ENCODE measurements at regions not wholly inside any gene's neighbourhood (a gene's known extent, or its start where the extent isn't known, plus 50 kb on each side); places are given as distances from the start of the nearest gene placed in this dataset.

DNA sequence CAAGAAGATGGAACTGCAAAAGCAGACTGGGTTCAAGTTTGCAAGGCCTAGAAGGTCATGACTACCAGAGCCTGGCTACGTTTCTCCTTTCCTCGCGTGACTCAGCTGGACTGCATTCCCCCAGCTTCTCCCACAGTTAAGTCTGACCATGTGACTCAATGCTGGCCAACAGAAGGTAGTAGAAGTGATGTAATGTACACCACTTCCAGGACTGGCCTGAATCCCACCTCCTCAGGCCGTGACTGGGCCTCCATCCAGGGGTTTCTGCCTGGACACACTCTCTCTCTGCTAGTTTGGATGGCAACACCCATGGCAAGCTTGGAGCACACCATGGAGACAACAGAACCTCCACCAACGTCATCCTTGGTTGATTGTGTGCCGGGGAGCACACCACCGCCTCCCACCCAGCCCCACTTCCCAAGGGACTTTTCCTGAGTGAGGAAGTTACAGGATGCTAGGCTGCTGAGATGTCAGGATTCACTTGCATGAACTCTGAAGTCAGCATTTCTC, 112.0 kb upstream of the CDYL start (continued):
- no peak for TF ChIP-seq KHSRP (IDR thresholded peaks at IDR 0.05)
- TF ChIP-seq RBM22 (IDR thresholded peaks at IDR 0.05; ENCODE audit: low read depth, low read length, poor library complexity, severe bottlenecking) = no peak
- TF ChIP-seq HDAC1 (IDR thresholded peaks at IDR 0.05) = no peak
- TF ChIP-seq, protein P1, sequence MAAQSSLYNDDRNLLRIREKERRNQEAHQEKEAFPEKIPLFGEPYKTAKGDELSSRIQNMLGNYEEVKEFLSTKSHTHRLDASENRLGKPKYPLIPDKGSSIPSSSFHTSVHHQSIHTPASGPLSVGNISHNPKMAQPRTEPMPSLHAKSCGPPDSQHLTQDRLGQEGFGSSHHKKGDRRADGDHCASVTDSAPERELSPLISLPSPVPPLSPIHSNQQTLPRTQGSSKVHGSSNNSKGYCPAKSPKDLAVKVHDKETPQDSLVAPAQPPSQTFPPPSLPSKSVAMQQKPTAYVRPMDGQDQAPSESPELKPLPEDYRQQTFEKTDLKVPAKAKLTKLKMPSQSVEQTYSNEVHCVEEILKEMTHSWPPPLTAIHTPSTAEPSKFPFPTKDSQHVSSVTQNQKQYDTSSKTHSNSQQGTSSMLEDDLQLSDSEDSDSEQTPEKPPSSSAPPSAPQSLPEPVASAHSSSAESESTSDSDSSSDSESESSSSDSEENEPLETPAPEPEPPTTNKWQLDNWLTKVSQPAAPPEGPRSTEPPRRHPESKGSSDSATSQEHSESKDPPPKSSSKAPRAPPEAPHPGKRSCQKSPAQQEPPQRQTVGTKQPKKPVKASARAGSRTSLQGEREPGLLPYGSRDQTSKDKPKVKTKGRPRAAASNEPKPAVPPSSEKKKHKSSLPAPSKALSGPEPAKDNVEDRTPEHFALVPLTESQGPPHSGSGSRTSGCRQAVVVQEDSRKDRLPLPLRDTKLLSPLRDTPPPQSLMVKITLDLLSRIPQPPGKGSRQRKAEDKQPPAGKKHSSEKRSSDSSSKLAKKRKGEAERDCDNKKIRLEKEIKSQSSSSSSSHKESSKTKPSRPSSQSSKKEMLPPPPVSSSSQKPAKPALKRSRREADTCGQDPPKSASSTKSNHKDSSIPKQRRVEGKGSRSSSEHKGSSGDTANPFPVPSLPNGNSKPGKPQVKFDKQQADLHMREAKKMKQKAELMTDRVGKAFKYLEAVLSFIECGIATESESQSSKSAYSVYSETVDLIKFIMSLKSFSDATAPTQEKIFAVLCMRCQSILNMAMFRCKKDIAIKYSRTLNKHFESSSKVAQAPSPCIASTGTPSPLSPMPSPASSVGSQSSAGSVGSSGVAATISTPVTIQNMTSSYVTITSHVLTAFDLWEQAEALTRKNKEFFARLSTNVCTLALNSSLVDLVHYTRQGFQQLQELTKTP (IDR thresholded peaks at IDR 0.05; ENCODE audit: low read depth in 1 of 2, partially characterized antibody in 2 of 2) = no peak
- TF ChIP-seq, protein P2, sequence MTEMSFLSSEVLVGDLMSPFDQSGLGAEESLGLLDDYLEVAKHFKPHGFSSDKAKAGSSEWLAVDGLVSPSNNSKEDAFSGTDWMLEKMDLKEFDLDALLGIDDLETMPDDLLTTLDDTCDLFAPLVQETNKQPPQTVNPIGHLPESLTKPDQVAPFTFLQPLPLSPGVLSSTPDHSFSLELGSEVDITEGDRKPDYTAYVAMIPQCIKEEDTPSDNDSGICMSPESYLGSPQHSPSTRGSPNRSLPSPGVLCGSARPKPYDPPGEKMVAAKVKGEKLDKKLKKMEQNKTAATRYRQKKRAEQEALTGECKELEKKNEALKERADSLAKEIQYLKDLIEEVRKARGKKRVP (CRISPR knock-in tag; IDR thresholded peaks at IDR 0.05) = no peak
- TF ChIP-seq ZNF12 (CRISPR knock-in tag; IDR thresholded peaks at IDR 0.05) = no peak
- TF ChIP-seq RAD21 (CRISPR knock-in tag; conservative IDR thresholded peaks at IDR 0.05 in 1 of 2, IDR thresholded peaks at IDR 0.05 in 1 of 2) = no peak
- TF ChIP-seq ZC3H4 (CRISPR knock-in tag; IDR thresholded peaks at IDR 0.05; ENCODE audit: borderline replicate concordance) = no peak
- TF ChIP-seq NFIC (IDR thresholded peaks at IDR 0.05) = no peak
- no peak for TF ChIP-seq ZKSCAN1 (IDR thresholded peaks at IDR 0.05; ENCODE audit: low read depth, low read length)
- TF ChIP-seq PPARD (CRISPR knock-in tag; IDR thresholded peaks at IDR 0.05) = no peak
- no peak for TF ChIP-seq CEBPB (tag; IDR thresholded peaks at IDR 0.05)
- no peak for TF ChIP-seq SMAD3 (CRISPR knock-in tag; conservative IDR thresholded peaks at IDR 0.05)
- no peak for TF ChIP-seq MTA2 (IDR thresholded peaks at IDR 0.05; ENCODE audit: low read depth)
- TF ChIP-seq ILK (tag; IDR thresholded peaks at IDR 0.05; ENCODE audit: borderline replicate concordance, low read depth) = no peak
- TF ChIP-seq L3MBTL2 (IDR thresholded peaks at IDR 0.05) = peak; percentile 58
- TF ChIP-seq, protein P3, sequence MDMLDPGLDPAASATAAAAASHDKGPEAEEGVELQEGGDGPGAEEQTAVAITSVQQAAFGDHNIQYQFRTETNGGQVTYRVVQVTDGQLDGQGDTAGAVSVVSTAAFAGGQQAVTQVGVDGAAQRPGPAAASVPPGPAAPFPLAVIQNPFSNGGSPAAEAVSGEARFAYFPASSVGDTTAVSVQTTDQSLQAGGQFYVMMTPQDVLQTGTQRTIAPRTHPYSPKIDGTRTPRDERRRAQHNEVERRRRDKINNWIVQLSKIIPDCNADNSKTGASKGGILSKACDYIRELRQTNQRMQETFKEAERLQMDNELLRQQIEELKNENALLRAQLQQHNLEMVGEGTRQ (CRISPR knock-in tag; IDR thresholded peaks at IDR 0.05) = peak; percentile 68
- no peak for TF ChIP-seq RFX7 (CRISPR knock-in tag; IDR thresholded peaks at IDR 0.05)
- TF ChIP-seq, protein P4, sequence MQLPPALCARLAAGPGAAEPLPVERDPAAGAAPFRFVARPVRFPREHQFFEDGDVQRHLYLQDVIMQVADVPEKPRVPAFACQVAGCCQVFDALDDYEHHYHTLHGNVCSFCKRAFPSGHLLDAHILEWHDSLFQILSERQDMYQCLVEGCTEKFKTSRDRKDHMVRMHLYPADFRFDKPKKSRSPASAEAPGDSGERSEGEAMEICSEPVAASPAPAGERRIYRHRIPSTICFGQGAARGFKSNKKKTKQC (CRISPR knock-in tag; IDR thresholded peaks at IDR 0.05) = no peak
- TF ChIP-seq ZBED1 (IDR thresholded peaks at IDR 0.05) = no peak

Data from K562 (cell line).